GM12872 (cell line): ENCODE measurements at regions not wholly inside any gene's neighbourhood (a gene's known extent, or its start where the extent isn't known, plus 50 kb on each side); places are given as distances from the start of the nearest gene placed in this dataset.

Source experiments
- TF ChIP-seq, protein P1 (sequence below): IDR thresholded peaks from 3 replicates; pipeline ENCODE4 v1.5.1; 2011; ENCODE audit warnings: low read depth, mild to moderate bottlenecking, low read length, moderate library complexity; ENCODE audit not compliant: insufficient read depth

DNA sequence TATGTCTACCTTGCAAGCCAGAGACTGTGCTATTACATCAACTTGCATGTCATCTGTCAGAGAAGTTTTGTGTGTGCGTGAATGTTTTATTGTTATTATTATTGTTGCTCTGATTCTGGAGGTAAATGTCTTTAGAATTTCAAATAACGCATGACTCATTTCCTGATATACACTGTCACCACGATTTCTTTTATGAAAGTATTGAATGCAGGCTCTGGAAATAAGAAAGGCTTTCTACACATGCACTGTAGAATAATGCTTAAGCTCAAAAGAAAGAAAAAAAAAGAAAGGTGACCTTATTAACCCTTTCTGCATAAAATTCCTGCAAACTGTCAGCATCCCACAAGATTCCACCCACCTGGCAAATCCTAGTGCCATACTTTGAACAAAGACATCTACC, 632.9 kb downstream of the ZNF674 start:
- TF ChIP-seq, protein P1, sequence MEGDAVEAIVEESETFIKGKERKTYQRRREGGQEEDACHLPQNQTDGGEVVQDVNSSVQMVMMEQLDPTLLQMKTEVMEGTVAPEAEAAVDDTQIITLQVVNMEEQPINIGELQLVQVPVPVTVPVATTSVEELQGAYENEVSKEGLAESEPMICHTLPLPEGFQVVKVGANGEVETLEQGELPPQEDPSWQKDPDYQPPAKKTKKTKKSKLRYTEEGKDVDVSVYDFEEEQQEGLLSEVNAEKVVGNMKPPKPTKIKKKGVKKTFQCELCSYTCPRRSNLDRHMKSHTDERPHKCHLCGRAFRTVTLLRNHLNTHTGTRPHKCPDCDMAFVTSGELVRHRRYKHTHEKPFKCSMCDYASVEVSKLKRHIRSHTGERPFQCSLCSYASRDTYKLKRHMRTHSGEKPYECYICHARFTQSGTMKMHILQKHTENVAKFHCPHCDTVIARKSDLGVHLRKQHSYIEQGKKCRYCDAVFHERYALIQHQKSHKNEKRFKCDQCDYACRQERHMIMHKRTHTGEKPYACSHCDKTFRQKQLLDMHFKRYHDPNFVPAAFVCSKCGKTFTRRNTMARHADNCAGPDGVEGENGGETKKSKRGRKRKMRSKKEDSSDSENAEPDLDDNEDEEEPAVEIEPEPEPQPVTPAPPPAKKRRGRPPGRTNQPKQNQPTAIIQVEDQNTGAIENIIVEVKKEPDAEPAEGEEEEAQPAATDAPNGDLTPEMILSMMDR: no peak

DNA sequence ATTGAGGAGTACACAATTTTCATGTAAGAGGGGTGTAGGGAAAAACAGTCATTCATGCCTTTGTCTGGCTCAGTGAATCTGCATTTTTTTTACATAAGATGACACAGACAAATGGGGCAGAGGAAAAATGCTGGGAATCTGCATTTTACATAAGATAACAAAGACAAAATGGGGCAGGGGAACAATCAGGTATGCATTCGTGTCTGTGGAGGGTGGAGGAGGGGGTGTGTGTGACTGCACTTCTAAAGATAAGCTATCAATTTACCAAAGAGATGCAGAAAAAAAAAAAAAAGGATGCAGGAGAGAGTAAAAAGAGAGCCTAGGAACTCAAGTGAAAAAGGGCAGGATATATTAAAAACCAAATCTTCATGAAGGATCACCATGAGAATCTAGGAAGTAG, 637.4 kb downstream of the ZNF674 start:
- TF ChIP-seq, protein P1: no peak

DNA sequence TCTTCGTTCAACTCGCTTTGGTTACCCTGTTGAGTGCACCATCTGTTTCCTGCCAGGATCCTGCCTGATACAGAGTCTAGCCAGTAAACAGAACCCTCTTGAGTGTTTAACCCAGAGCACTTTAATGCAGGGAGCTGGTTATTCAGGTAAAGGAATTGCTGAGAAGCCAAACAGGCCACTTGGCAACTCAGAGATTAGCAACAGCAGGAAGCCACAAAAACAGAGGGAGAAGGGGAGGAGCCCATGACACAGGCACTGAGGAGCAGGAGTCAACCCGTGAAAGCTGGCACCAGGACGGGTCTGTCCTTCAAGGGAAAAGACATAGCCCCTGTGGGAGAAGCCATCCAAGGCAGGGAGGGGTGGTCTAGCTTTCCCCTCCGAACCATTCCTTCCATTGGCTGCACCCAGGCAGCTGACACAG, 641.4 kb downstream of the ZNF674 start:
- TF ChIP-seq, protein P1: no peak

DNA sequence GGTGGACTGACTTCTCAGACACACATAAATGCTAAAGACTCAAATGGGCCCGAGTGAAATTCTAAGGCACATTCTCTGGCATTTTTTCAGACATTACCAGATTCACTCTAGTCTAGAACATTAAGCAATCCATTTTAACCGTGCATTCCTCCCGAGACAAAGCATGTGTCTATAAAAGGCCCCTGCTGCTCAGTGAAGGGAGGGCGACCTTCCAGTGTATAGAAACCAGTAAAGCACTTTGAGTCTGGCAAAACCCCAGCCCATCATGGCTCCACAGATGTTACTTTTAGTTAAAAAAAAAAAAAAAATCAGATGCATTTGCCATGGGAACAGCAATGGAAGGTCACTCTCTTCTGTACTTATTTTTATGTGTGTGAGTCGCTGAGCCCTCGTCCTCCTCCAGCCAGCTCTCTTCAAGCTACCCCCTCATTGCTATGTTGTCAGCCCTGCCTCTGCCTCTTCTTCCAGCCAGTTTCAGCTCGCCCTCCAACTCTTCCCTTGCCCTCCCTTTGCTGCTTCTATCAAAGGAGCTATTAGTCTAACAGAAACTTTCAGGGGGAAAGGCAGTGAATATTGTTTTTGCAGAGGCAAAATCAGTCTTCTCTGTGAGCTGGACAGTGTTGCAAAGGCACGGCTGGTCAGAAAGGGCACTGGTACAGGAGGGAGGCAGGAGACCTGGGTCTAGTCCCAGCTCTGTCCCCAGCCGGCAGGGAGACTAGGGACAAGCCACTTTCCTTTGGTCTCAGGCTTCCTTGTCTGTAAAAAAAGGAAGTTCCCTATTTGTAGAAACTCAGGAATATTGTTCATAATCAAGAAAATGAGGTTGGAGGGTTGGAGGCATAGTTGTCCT, 644.2 kb downstream of the ZNF674 start:
- TF ChIP-seq, protein P1: no peak

DNA sequence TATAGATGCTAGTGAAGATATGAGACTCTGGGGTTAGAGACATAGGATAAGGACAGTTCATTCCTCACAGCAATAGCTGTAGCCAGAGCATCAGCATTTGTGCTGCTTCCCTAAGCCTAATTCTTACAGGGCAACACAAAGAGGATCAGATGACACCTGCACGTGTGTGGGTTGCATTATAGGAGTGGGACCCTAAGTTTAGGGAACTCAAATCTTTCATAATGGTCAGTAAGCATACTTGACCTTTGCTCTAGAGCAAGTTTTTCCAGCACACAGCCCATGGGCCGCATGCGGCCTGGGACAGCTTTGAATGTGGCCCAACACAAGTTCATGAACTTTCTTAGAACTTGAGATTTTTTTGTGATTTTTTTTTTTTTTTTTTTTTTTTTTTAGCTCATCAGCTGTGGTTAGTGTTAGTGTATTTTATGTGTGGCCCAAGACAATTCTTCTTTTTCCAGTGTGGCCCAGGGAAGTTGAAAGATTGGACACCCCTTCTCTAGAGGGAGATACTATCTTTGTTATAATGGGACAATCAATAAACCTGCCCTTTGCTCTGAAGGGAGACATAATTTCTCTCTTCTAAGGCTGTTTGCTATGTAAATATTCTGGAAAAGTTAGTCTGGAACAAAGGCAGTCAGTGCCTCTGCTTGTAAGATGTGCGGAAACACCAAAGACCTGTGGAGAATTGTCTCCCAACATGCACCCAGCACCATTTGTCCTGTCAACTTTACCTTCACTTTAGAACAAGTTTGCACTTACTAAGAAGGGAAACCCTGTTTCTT, 650.2 kb downstream of the ZNF674 start:
- TF ChIP-seq, protein P1: no peak

DNA sequence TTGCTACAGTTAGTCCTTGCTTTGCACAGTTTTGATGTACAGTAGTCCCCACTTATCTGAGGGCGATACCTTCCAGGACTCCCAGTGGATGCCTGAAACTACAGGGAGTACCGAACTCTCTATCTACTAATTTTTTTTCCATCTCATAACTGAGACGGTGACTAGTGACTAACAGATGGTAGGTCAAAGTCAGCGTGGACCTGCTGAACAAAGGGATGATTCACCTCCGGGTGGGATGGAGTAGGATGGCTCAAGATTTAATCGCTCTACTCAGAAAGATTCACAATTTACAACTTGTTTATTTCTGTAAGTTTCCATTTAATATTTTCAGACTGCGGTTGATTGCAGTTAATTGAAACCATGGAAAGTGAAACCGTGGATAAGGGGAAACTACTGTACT, 655.8 kb downstream of the ZNF674 start:
- TF ChIP-seq, protein P1: no peak

DNA sequence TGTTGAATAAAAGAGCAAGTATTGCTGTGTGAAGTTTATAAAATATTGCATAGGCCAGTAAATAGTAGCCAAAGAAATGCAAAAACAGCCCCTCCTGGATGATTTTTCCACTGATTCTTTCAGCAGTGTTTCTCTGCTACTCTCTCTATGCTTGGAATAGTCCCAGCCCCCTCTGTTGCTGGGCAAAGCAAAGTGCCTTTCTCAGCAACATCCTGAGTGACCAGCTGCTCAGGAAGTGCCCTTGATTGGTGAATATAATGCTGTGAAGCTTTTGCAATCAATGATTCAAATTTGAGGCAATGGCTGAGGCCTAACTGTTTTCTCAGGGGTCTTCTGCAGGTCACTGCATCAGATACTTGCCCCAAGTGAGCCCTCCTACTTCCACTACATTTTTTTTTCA, 656.7 kb downstream of the ZNF674 start:
- TF ChIP-seq, protein P1: no peak
